GM11168 (cell line): ENCODE measurements at regions not wholly inside any gene's neighbourhood (a gene's known extent, or its start where the extent isn't known, plus 50 kb on each side); places are given as distances from the start of the nearest gene placed in this dataset.
"Not testable (repeated sequence)": the region's sequence is repeated elsewhere in the genome, so short reads cannot be mapped to it uniquely, and the experiment has no call there.

Experiments used
- in situ Hi-C: fragments of 300-500 bp; cut with MboI; formaldehyde crosslinking; loops from one replicate; pipeline ENCODE4 v1.12.0; 2022; ENCODE audit warnings: low sequenced_read_pairs; ENCODE audit not compliant: unreplicated experiment

DNA sequence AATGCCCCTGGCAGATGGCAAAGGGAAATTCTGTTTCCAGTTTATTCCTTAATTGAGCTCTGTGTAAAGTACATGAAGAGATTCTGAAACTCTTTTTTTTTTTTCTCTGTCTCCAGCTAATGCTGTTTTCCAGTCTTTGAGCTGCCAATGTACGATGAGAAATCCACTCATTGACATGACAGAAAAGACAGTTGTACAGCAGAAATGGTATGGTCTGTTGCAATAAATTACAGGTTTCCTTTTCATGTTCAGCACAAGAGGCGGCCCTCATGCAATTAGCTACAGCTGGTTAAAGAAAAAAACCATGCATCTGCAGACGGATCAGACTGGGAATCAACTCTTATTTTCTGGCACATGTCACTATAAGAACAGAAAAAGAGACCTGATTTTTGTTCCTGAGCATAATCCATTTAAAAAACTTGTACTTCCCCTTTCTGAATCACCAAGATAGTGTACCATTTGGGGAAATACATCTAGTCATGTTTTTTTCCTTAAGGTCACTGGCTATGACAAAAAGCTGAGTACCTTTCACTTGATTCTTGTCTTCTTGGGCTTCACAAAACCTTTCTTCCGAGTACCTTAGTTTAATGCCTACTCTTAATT, 289.8 kb upstream of the PREP start:
- in situ Hi-C loops, result no loop called here

DNA sequence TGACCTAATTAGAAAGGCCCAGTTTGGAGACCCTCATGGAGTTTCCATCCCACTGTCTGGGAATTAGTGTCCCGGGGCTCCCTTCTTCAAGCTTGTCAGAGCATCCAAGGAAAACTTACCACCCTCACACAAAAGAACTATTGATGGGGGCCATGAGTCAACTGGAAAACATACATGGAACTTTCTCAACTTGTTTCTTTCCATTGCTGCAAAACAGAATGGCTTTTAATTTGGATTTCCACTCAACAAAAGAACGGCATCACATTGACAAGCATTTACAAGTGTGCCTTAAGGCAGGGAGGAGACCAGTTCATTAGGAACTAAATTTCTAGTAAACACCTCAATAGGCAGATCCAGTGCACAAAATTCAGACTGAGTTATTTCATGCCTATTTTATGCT, 289.1 kb upstream of the PREP start:
- in situ Hi-C loops, result no loop called here

DNA sequence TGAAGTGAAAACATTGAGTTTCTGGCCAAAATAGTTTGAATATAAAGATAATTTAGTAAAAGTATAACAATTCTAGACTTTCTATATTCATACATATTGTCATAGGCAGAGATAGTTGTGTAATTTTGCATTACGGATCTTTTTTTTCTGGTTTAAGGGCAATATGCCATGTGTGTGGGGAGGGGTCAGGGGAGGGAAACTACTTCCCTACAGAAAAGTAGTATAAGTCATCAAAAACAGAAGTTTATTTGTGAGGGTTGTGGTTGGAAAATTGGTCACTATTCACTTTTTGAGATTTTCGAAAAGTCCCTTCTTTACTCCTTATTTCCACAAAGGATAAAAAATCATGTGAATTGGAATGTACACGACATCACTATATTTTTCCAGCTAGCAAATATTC, 288.2 kb upstream of the PREP start:
- in situ Hi-C loops, result no loop called here

DNA sequence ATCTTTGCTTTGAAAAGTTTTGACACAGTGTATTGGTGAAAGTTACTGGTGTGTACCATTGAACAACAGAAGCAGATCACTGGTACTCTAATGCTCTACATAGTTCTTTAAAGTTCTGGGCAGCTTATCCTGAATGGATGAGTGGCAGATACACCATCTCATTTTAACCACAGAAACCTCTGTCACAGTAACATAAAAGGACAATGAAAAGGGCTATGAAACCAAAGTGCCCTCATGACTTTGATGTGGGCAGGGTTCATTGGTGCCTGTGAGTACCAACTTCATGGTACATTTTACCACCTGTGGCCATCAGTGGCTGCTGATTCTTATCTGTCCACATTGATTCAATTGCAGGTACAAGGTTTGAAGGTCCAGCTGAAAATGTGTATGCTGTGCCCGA, 285.7 kb upstream of the PREP start:
- in situ Hi-C loops, result no loop called here

DNA sequence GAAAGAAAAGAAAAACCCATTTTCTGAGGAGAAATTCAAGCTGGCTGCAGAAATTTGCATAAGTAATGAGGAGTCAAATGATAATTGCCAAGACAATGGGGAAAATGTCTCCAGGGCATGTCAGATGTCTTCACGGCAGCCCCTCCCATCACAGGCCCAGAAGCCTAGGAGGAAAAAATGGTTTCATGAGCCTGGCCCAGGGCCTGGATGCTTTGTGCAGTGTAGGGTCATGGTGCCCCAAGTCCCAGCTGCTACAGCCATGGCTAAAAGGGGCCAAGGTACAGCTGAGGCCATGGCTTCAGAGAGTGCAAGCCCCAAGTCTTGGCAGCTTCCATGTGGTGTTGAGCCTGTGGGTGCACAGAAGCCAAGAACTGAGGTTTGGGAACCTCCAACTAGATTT, 283.9 kb upstream of the PREP start:
- in situ Hi-C loops, result not testable (repeated sequence)

DNA sequence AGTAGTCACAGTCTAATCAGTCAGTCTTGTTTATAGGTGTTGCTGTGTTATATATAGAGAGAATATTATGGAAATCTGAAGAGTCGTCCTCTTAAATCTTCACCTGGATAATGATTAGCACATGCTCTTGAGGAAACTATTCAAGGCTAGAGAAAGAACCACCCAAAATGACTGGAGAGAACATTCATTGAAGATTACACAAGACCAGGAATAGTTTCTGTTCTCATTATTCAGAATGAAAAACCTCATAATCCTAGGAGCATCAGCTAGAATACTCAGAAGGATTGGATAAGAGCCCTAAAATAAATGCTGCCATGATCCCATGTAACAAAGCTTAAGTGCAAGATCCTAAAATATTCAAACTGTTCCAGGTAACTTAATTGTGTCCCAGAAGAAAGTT, 278.2 kb upstream of the PREP start:
- in situ Hi-C loops, result no loop called here

DNA sequence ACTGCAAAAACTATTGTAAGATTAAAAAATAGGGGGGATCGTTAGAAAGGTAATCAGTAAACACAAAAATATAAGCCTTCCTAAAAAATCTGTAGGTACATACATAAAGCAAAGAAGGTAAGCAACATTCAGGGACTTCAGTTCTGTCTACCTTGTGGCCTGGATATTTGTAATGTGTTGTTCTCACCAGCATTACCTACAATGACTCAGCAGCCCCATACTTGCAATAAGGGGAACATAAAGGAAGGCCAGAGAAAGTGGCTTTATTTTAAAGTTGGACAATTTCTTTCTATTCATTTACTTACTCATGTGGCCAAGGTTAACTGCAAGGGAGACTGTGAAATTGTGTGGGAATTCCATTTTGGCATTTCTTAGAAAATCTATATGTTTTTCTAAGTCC, 277.2 kb upstream of the PREP start:
- in situ Hi-C loops, result no loop called here

DNA sequence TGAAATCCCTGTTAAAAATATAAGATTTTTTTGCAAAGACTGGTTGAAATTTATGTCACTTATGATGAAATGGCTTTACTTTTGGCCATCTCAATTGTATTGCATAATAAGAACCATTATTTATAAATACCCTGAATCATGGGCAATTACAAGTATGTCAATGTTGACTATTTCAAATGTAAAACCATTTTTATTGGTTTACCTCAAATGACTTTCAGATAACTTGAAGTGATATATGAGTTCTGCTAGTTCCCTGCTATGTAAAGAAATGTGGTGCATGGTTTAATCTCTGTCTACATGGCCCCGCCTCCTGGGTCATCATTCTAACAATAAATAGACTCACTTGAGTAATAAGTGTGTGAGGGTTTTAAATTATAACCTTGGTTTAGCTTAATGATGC, 275.6 kb upstream of the PREP start:
- in situ Hi-C loops, result no loop called here

DNA sequence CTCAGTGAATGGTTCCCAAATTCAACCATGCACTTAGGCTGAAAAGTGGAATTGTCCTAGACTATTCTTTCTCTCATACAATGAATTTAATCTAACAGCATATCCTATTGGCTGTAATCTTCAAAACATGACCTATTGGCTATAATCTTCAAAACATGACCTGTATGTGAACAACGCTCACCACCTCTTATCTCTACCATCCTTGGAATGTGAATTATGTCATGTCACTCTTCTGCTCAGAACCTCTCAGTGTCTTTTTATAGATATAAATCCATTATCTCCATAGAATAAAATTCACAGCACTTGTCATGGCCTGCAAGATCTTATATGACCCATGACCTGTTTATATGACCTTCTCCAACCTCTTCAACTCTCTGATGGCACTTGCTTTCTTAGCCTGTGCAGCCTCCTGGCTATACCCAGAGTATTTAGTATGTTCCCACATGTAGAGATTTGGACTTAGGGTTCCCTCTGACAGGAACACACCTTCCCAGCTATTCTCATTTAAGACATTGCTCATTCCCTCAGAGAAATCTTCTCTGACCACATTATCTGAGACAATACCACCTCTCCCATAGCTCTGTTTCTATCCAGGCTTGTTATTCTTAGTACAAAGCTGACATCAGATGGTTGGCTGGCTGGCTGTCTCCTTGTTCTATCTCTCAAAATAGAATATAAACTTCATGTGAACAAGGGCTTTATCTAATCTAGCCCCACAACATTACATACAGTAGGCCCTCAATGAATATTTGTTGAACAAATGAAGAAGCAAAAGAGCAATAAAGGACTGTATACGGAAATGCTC, 275.0 kb upstream of the PREP start:
- in situ Hi-C loops, result no loop called here

DNA sequence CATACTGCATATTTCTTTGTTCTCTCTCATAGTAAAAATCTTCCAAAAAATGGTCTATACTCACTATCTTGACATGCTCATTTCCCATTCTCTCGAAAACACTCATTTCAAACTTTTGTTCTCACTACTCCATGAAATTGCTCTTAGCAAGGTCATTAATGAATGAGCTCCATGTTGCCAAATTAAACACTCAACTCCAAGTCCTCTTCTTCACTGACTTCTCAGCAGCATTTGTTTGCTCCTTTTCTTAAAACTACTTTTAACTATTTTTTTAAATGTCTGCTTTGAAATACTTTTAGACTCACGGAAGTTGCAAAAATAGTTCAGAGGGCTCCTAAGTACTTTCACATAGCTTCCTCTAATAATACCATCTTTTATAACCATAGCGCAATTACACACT, 274.0 kb upstream of the PREP start:
- in situ Hi-C loops, result no loop called here

DNA sequence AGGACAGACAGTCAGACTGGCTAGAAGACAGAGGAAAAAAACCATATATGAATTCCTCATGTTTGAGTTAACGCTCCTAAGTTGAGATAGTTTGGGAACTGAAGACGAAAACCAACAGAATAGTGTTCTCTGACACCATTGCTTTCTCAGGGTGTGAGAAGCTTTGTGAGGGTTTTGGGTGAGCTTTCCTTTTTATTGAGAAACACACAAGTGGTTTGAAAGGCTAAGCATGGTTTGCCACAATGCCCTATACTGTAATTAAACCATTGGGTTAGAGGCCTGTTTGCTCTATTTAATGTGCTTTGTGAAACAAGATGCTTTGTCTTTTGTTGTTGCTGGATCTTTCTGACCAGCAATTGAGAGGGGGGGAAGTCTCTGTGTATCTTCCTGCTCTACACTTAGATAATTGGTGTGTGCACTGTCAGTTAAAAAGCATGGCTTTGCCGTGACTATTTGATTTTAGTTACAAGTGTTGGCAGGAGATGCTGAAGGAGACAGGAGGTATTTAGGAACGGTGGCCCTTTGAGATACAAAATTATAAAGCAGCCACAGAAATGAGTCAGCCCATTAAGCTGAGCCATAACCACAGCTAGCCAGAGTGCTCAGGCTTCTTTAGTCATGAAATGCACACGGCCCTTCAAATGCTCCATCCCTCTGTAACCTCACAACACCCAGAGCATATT, 273.0 kb upstream of the PREP start:
- in situ Hi-C loops, result no loop called here

DNA sequence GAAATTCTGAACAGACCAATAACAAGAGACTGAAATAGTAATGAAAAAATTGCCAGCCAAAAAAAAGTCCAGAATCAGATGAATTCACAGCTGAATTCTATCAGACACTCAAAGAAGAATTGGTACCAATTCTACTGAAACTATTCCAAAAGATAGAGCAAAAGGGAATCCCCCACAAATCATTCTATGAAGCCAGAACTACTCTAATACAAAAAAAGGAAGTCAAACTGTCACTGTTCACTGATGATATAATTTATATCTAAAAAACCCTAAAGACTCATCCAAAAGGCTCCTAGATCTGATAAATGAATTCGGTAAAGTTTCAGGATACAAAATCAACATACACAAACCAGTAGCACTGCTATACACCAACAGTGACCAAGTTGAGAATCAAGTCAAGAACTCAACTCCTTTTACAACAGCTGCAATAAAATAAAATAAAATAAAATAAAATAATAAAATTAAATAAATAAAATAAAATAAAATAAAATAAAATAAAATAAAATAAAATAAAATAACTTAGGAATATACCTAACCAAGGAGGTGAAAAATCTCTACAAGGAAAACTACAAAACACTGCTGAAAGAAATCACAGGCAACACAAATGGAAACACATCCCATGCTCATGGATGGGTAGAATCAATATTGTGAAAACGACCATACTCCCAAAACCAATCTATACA, 270.1 kb upstream of the PREP start:
- in situ Hi-C loops, result not testable (repeated sequence)

DNA sequence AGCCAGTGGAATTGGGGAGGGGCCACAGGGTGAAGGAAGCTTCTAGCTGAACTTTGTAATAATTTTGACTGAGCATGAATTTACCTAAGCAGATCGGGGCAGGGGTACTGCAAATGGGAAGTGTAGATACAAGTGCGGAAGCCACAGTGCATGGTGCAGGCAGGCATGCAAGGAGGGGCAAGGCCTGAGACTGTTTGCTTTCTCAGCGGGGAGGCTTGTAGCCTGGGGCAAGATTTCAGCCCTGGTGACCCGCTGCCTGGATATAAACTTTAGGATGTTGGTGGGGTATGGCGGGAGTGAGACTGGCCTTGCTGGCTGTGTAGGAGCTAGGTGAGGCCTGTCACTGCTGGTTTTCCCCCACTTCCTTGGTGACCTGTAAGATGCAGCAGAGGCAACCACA, 266.4 kb upstream of the PREP start:
- in situ Hi-C loops, result no loop called here

DNA sequence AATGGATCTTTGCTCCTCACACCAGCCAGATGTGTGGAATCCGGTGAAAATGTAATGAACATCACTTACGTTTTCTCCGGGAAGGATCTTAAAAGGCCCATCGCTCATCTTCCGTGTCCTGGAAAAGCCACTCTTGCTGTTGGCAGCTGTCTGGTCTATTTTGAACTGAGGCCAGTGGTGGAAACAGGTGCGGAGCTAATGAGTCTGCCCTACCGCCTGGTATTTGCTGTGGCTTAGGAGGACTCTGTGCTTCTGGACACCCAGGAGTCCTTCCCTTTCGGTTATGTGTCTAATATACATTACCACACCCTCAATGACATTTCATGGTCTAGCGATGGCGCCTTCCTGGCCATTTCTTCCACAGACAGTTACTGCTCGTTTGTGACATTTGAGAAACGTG, 264.2 kb upstream of the PREP start:
- in situ Hi-C loops, result no loop called here

DNA sequence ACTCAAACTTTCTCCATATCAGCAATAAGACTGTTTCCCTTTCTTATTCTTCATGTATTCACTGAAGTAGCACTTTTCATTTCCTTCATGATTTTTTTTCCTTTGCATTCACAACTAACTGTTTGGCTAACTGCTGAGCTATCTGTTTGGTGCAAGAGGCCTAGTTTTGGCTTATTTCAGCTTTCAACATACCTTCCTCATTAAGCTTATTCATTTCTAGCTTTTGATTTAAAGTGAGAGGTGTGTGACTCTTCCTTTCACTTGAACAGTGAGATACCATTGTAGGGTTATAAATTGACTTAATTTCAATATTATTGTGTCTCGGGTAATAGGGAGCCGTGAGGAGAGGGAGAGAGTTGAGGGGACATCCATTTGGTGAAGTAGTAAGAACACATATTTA, 262.0 kb upstream of the PREP start:
- in situ Hi-C loops, result no loop called here

DNA sequence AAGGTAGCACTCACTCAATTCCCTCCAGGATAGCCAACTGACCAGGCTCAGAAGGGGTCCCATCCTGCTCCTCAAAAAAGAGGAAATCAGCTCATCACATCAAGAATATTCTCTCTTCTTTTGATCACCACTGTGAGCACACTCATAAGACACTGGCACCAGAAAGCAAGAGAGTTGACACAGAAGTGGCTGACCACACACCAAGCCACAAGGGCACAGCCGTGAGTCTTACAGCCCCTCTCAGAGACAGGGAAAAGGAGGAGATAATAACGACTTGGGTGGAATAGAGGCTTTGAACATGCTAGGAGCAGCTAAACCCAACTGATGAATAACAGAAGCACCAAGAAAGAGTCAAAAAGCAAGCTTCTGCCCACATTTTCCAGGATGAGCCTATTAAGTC, 249.1 kb upstream of the PREP start:
- in situ Hi-C loops, result no loop called here

DNA sequence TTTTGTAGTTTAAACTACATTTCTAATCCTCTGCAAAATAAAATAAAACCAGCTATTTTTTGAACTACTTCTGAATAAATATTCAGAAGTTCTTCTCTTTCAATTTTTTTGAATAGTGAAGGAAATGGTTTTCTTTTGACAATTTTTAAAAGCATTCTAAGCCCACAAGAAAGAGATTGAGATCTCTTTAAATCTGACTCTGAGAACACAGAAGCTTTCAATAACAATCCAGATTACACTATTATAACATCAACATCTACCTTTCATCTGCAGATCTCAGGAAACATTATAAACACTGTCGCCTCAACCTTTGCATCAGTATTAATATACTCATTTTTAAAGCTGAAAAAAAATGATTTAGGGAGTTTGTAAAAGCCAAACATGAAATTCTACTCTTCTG, 247.5 kb upstream of the PREP start:
- in situ Hi-C loops, result no loop called here

DNA sequence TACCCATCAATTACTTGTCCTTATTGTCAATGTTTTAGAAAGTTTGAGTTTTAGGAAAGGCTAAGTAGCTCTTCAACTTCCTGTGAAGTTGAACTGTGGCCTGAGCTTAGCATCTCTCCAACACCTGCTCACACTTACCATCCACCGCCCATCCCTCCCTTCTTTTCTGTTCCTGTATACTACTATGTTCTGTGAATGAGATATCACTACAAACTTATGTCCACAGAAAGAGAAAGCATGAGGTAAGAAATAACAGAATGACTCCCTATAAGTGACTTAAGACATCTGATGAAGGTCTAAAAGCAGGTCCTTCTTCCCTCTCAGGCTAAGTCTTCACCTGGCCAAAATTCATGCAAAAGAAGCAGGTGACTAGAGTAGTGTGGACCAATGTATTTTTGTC, 246.3 kb upstream of the PREP start:
- in situ Hi-C loops, result loop anchor here (10.0 kb wide), 1 partner anchor 426 kb away; no protein-coding TSS in a partner anchor

DNA sequence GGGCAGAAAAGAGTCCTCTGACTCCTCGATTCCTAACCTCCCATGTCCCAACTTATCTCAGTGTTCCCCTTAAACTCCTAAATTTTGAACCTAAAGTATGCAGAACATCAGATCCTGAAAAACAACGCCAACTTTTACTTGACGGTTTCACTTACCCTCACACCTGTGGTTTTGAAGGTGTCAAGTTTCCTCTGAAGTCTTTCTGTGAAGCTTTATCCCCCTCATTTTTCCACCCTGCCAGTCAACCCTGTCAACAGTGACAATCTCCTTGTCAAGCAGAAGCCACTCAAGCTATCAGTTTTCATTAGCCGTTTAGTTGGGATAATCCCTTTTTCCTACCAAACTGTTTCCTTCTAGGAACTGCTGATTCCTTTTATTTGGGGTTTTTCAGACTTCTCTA, 245.4 kb upstream of the PREP start:
- in situ Hi-C loops, result loop anchor here (10.0 kb wide), 1 partner anchor 427 kb away; no protein-coding TSS in a partner anchor

DNA sequence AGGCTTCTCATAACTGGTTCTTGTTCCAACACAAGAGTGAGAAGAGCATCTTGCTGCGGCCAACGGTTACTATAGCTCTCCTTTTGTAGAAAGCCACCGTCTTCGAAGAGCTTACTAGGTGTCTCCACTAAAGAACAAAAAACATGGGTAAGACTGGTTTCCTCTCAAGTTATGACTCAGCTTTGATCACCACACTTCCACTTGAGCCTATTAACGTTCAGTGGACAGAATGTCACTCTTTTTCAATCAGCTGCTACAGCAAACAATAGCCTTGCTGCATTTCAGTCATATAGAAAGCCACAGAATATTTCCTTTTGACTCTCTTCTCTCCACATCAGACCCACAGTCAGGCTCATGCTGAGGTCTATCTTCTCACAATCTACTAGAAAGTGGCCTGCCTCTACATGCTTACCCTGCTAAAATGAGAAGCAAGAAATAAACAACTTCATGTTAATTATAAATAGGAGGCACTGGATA, 243.5 kb upstream of the PREP start:
- in situ Hi-C loops, result loop anchor here (10.0 kb wide), 1 partner anchor 428 kb away; no protein-coding TSS in a partner anchor

DNA sequence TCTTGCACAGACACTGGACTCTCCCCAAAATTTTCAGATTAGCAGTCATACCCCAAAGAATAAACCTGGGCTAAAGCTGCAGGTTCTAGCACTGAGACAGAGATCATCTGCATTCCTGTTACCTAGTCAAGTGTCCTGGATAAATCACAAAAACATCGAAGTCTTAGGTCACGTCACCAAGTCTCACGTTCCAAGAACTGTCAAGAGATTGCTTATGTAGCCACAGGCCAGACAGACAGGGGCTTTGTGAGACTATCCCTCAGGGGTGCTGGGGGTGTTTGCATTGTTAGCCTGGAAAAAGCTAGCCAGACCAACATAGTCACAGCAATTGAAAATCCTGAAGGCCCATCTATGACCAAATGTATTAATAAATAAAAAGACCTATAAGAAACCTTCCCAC, 243.1 kb upstream of the PREP start:
- in situ Hi-C loops, result loop anchor here (10.0 kb wide), 1 partner anchor 429 kb away; no protein-coding TSS in a partner anchor
